IPS DF 6.9 (cell line): ENCODE measurements at regions not wholly inside any gene's neighbourhood (a gene's known extent, or its start where the extent isn't known, plus 50 kb on each side); places are given as distances from the start of the nearest gene placed in this dataset.

Experiments
- DNase-seq: peaks from one replicate; pipeline ENCODE4 v3.0.0-alpha.2; 2013; ENCODE audit warnings: low read depth, low spot score
- H3K27ac ChIP-seq: one replicate; pipeline ENCODE4 v1.5.1; 2013; ENCODE audit warnings: low read length, control low read depth
- H3K27me3 ChIP-seq: 2 replicates; pipeline ENCODE4 v1.6.1; 2013; ENCODE audit warnings: mild to moderate bottlenecking, low read length; ENCODE audit not compliant: control insufficient read depth, insufficient read depth
- H3K36me3 ChIP-seq: 2 replicates; pipeline ENCODE4 v1.6.1; 2013; ENCODE audit warnings: low read length; ENCODE audit not compliant: control insufficient read depth, insufficient read depth
- H3K4me1 ChIP-seq: 2 replicates; pipeline ENCODE4 v1.6.1; 2013; ENCODE audit warnings: low read length; ENCODE audit not compliant: control insufficient read depth, insufficient read depth
- H3K4me3 ChIP-seq: 2 replicates; pipeline ENCODE4 v1.5.1; 2013; ENCODE audit warnings: mild to moderate bottlenecking, low read length
- H3K9me3 ChIP-seq: 2 replicates; pipeline ENCODE4 v1.6.1; 2013; ENCODE audit warnings: low read length, inconsistent platforms; ENCODE audit not compliant: control insufficient read depth, insufficient read depth
- WGBS: extraction: QIAGEN DNeasy Blood & Tissue Kit; methylation state at CpG from one replicate; pipeline ENCODE4 v1.1.7; 2013; ENCODE audit warnings: mixed read lengths, missing lambda C conversion rate; ENCODE audit not compliant: insufficient read length, insufficient coverage; 5-methylcytosine and 5-hydroxymethylcytosine counted together

DNA sequence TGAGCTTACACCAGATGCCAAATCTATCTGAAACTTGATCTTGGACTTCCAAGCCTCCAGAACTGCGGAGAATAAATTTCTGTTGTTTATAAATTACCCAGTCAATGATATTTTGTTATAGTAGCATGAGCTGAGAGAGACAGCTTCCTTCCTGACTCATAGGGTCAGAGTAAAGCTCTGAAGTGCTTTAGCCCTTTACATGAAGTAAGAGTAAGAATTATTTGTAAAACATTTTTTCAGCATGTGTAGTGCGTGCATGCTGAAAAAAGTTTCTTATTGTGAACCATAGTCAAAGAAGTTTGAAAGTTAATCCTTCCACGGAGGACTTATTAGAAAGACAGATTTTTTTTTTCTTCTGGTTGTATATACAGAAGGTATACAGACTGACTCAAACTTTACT, 172.4 kb downstream of the DMRT2 start:
- Histone ChIP-seq H3K36me3 (no peaks in the 10 kb centered on the region), H3K27me3 (no peaks in the 10 kb centered on the region), H3K27ac (no peak overlapping the region), H3K9me3 (no peaks in the 10 kb centered on the region), H3K4me1 (no peaks in the 10 kb centered on the region), H3K4me3 (no peak overlapping the region)
- no peak for DNase-seq
- no CpG with 5 or more reads among the region's 3 CpGs for WGBS

DNA sequence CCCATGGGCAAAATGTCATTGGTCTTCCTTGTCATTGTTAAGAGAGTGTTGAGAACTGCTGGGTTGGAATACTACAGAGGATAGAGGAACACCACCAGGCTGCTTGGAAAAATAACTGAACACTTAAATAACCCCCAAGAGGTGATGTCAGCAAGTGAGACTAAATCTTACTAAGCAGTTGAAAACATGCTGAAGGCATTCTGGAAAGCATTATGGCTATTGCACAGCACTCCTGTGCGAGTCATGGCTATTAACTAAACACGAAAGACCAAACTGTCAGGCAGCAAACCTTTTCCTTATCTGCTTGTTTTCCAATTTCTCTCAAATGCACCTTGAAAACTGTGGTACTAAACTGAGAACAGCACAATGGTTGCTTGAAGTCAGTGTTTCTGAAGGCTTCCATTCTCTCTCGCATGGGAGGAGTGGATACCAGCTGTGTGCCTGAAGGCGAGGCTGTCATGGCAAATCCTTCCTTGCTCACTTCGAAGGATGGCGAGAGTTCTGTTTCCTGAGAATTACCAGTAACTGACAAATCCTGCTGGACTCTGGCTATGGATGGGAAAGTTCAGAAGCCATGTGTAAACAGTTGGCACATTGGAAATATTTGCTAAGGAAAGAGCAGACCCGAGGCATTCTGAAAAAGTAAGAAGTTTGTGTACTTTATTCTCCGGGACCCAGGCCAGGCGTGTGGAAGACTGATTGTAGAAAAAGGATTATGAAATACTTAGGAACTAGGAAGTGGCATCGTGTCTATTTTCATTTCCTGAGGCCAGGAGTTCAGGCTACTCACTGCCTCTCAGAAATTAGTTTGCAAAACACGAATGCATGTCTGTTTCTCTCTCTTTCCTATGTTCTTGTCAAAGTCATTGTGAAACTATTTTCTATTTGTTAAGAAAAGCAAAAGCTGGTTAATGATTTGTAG, 182.1 kb downstream of the DMRT2 start:
- Histone ChIP-seq H3K27ac (no peak overlapping the region), H3K4me3 (no peak overlapping the region), H3K36me3 (no peaks in the 10 kb centered on the region), H3K4me1 (no peaks in the 10 kb centered on the region), H3K9me3 (no peaks in the 10 kb centered on the region), H3K27me3 (no peaks in the 10 kb centered on the region)
- no peak for DNase-seq
- no CpG with 5 or more reads among the region's 11 CpGs for WGBS

DNA sequence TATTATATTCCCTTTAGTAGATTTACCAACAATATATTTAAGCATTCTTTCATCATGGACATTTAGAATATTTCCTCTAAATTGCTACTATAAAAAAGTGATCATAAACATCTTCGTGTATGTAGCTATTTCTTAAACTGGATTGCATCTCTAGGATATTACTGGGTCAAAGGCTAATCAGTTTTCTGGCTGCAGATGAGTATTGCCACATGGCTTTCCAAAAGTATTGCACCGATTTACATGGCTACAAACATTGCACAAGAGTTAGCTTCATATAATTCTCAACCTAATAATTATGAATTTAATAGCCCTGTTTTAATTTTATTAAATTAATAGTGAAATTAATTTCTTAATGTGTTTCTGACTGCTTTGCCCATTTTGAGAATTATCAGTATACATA, 183.4 kb downstream of the DMRT2 start:
- Histone ChIP-seq H3K4me1 (no peaks in the 10 kb centered on the region), H3K9me3 (no peaks in the 10 kb centered on the region), H3K36me3 (no peaks in the 10 kb centered on the region), H3K4me3 (no peak overlapping the region), H3K27ac (no peak overlapping the region), H3K27me3 (no peaks in the 10 kb centered on the region)
- WGBS: no CpG with 5 or more reads among the region's 2 CpGs
- no peak for DNase-seq

DNA sequence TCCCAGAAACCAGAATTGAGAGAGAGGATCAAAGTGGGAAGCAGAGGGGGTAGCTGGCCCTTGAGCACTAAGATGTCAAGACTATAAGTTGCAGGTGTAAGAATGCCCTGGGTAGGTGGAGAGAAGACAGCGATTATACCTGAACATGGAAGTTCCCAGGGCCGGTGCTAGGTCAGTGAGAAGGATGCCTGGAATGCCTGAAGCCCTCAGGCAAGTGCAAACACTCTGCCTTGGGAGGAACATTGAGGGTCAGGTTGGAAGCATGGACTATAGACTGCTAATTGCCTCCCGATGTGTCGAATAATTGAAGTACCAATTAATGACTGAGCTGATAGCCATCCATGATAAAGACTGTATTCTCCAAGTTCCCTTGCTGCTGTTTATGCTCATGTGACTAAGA, 185.5 kb downstream of the DMRT2 start:
- no peak overlapping the region for H3K4me3 ChIP-seq
- no peaks in the 10 kb centered on the region for H3K36me3 ChIP-seq
- no peak overlapping the region for H3K27ac ChIP-seq
- H3K9me3 ChIP-seq: no peaks in the 10 kb centered on the region
- H3K27me3 ChIP-seq: no peaks in the 10 kb centered on the region
- DNase-seq: no peak
- no peaks in the 10 kb centered on the region for H3K4me1 ChIP-seq
- no CpG with 5 or more reads among the region's 4 CpGs for WGBS

DNA sequence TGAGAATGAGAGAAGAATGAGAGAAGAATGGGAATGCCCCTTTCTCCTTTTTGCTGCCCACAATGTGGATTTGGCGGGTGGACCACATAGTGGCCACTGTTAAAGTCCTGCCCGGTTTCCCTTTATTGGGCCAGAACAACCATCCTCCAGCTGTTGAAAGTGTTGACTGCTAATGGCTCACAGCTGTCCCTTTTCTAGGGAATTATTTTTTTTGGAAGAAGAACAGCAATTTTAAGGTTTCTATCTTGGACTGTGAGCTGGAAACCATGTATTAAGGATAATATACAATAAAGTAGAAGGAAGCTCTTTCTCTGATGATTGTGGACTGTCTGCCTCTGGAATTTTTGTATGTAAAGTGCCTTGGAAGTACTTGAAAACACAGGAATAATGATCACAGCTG, 185.9 kb downstream of the DMRT2 start:
- no peaks in the 10 kb centered on the region; the same call in 1 of the 2 replicates for H3K4me1 ChIP-seq
- no peaks in the 10 kb centered on the region for H3K27me3 ChIP-seq
- H3K9me3 ChIP-seq: no peaks in the 10 kb centered on the region
- no peaks in the 10 kb centered on the region for H3K36me3 ChIP-seq
- DNase-seq: no peak
- H3K4me3 ChIP-seq: no peak overlapping the region
- no CpG with 5 or more reads among the region's 2 CpGs for WGBS
- H3K27ac ChIP-seq: no peak overlapping the region

DNA sequence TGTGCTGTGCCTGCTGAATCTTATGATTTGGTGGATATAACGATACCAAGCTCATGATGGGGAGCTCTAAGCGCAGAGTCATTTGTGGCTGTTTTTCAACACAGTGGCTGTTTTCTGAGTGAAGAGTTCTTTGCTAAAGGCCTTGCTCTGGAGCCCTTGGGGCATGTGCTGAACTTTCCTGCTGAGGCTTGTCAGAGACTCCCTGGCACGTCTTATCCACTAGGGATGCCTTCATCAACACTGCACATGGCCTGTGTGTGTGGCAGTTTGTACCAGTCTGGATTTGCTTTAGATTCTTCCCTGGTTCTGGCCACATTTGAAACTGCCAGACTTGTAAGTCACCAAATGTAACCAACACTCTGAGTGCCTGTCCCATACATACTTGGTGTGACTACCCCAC, 188.2 kb downstream of the DMRT2 start:
- Histone ChIP-seq H3K4me3 (no peak overlapping the region), H3K27me3 (no peaks in the 10 kb centered on the region), H3K4me1 (no peaks in the 10 kb centered on the region; the same call in 1 of the 2 replicates), H3K9me3 (no peaks in the 10 kb centered on the region), H3K27ac (no peak overlapping the region), H3K36me3 (no peaks in the 10 kb centered on the region)
- DNase-seq: no peak
- no CpG with 5 or more reads among the region's 3 CpGs for WGBS

DNA sequence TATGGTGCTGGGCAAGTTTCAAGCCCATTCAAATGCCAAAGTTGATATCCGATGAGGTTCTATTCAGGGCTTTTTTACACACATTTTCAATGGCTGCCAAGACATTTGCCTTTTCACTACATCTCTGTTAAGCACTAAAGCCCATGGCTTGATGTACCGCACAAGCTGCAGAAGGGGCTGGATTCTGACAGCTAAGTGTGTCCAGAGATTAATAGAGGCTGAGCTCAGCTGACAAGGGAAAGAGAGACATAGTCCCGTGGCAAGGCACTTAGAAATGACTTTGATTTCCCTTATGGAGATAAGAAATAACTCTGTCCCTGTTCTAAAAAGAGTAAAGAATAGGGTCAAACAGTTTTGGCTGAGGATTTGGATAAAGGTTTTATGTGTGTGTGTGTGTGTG, 198.6 kb downstream of the DMRT2 start:
- no peaks in the 10 kb centered on the region for H3K36me3 ChIP-seq
- no peak for DNase-seq
- H3K27ac ChIP-seq: no peak overlapping the region
- WGBS: no CpG with 5 or more reads among the region's 3 CpGs
- H3K27me3 ChIP-seq: no peaks in the 10 kb centered on the region
- H3K4me1 ChIP-seq: no peaks in the 10 kb centered on the region
- H3K9me3 ChIP-seq: no peaks in the 10 kb centered on the region
- no peak overlapping the region for H3K4me3 ChIP-seq

DNA sequence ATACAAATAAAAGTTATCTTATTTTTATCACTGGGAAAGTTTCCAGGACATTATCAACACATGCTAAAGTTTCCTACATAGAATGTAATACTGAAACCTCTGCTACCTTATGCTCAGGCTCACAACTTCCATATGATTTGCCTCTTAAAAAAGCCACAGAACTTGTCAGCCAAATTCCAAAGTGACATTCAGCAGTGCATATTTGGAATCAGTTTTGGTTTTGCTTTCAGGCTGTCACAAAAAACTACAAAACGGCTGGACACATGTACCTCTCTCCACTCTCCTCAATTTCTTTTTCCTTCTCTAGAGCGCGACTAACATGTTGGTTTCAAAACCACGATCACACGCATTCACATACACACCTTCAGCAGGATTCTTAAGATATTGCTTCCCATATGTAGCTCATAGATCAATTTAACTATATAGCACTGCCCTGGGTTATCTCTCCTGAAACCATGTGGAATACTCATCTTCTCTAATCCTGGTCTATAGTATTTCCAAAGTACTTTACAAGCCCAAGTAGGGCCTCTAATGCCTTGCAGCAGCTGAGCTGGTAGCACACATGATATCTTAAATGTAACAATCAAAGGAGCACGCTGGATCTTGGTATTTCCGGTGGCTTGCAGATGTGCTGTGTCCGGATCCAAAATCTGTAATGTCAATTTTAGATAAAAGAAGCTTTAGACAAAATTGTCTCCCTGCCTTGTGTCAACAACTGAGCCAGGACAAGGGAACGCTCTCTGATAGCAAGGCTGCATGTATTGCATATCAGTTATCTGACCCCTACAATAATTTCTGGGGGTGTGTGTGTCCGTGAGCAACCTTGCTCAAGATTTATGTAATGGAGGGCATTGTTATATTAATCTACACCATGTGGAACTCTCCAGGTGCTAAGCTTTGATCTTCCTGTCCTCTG, 203.2 kb downstream of the DMRT2 start:
- H3K27ac ChIP-seq: no peak overlapping the region
- no peaks in the 10 kb centered on the region for H3K36me3 ChIP-seq
- H3K27me3 ChIP-seq: no peaks in the 10 kb centered on the region
- no peaks in the 10 kb centered on the region for H3K9me3 ChIP-seq
- WGBS: 100% methylated on average over 4 of the region's 10 CpGs
- no peaks in the 10 kb centered on the region for H3K4me1 ChIP-seq
- H3K4me3 ChIP-seq: no peak overlapping the region
- DNase-seq: no peak

DNA sequence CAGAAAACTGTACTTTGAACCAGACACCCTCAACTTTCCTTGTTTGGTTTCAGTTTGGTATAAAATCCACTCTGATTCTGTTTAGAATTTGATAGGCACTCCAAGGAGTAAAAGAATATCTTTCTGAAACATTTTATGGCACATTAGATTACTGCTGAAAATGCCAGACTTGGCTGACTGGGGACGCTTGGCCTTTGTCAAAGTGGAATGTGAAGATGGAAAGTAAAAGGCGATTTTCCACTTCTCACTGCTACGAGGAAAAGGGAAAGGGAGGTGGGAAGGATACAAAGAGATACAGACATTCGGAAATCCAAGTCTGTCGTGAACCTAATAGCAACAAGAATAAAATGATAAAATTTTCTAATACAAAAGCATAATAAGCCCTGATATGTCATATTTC, 203.9 kb downstream of the DMRT2 start:
- no CpG with 5 or more reads among the region's 5 CpGs for WGBS

DNA sequence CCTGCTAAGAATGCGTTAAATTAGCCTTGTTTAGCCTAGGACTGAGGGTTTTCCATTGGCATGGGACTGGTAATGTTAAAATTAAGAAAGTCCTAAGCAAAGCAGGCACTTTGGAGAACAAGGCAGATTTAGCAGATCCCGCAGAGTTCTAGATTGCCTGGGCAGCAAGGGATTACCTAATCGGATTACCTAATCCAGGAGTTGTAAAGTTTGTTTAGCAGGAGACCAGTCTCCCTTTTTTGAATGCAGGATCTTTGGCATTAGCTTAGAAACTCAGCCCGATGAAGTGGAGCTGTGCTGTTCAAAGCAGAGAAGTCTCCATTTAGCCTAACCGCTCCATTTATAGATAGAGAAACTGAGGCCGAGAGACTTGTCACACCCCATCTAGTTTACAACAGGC, 206.0 kb downstream of the DMRT2 start:
- no peaks in the 10 kb centered on the region for H3K27me3 ChIP-seq
- no peak overlapping the region for H3K27ac ChIP-seq
- no peaks in the 10 kb centered on the region for H3K36me3 ChIP-seq
- no peak for DNase-seq
- WGBS: no CpG with 5 or more reads among the region's 6 CpGs
- H3K9me3 ChIP-seq: no peaks in the 10 kb centered on the region
- no peak overlapping the region for H3K4me3 ChIP-seq
- H3K4me1 ChIP-seq: no peaks in the 10 kb centered on the region; the same call in 1 of the 2 replicates

More for the DNA sequence above, 203.9 kb downstream of the DMRT2 start:
- Histone ChIP-seq H3K9me3 (no peaks in the 10 kb centered on the region), H3K4me1 (no peaks in the 10 kb centered on the region; the same call in 1 of the 2 replicates), H3K4me3 (no peak overlapping the region), H3K27ac (no peak overlapping the region), H3K27me3 (no peaks in the 10 kb centered on the region), H3K36me3 (no peaks in the 10 kb centered on the region)
- no peak for DNase-seq
